ENCODE measurements at regions not wholly inside any gene's neighbourhood (a gene's known extent, or its start where the extent isn't known, plus 50 kb on each side); places are given as distances from the start of the nearest gene placed in this dataset.

GRCh38 chr17:55587608-55588139, 76.4 kb upstream of the SMIM36 start:
- no peak for TF ChIP-seq CTCF (IDR thresholded peaks at IDR 0.05; ENCODE audit: insufficient read depth, low read length)
- TF ChIP-seq SPI1 (IDR thresholded peaks at IDR 0.05; ENCODE audit: borderline replicate concordance, low read depth): no peak
- no peak for TF ChIP-seq POLR2AphosphoS5 (IDR thresholded peaks at IDR 0.05; ENCODE audit: low read depth)
- no peak for TF ChIP-seq GABPA (IDR thresholded peaks at IDR 0.05; ENCODE audit: low read depth)
